Embryonic facial prominence (tissue), 1 donor: ENCODE measurements at regions not wholly inside any gene's neighbourhood (a gene's known extent, or its start where the extent isn't known, plus 50 kb on each side); places are given as distances from the start of the nearest gene placed in this dataset.

ENCODE experiments used
- DNase-seq: peaks from one replicate; pipeline ENCODE4 v3.0.0-alpha.2; 2016; ENCODE audit errors: extremely low spot score

GRCh38 chr4:53815281-53815680 is 224.0 kb upstream of the LNX1 start:
- DNase-seq: no peak

GRCh38 chr4:53813998-53814397 is 222.7 kb upstream of the LNX1 start:
- DNase-seq: no peak

DNA sequence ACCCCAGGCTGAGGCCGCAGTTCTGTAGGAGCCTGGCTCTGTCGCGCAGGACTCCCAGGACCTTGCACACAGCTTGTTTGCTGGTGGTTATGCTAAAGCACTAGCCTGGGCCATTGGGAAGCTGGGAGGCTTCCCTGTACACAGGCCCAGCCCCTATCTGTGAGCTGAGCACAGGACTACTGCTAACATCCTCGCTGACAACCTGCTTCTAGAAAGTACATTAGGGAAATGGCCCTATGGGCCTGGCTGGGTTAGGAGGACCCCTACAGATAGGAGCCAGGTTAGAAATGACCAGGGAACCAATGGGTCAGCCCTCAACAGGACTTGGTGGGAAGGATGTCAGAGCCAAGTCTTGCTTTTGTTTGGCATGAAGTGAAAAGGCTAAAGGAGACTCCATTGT is 219.4 kb upstream of the LNX1 start:
- no peak for DNase-seq

DNA sequence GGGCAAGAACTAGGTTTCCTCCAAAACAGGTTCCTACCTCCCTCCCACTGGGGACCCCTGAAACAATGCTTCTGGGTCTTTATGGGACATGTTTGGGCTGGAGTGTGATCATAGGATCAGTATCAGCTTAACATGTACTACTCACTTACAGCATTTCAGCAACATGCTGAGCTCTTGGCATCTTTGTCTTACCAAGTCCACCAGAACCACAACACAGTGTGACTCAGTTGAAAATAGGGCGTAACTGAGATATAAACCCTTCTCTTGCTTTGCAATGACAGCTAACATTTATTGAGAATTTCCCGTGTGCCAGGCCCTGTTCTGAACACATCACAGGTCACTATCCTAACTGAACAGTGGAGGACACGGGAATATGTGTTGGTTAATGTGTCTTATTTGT is 218.5 kb upstream of the LNX1 start:
- no peak for DNase-seq

DNA sequence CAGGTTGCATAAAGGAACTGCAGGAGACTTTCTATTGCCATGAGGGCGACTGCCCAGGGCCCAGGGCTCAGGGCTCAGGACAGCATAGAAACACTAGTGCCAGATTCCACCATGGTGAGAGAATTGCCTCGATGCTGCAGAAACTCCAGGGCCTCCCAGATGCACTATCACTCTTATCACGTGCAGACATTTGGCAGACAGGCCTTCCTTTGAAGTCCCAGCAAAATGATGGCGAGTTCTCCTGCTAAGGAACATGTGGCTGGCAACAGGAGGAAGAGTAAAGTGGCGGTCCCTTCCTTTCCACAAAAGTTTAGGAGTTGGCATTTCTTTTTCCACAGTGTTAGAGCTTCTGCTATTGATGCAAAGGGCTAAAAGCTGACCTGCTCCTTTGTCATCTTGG is 214.0 kb upstream of the LNX1 start:
- DNase-seq: no peak

DNA sequence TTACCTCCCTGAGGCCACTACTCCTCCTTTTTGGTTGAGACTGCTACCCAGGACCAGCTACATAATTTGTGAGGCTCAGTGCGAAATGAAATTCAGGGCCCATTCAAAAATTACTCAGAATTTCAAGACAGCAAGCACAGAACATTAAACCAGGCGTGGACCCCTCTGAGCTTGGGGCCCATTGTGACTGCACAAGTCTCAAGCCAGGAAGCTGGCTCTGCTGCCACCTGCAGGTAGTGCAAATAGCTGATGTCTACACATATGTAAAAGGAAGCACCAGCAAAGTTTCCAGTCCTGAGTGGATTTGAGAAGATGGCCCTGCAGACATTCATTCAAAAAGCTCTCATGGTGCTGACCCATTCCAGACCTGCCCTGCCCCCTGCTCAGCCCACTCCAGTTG is 213.4 kb upstream of the LNX1 start:
- DNase-seq: no peak

DNA sequence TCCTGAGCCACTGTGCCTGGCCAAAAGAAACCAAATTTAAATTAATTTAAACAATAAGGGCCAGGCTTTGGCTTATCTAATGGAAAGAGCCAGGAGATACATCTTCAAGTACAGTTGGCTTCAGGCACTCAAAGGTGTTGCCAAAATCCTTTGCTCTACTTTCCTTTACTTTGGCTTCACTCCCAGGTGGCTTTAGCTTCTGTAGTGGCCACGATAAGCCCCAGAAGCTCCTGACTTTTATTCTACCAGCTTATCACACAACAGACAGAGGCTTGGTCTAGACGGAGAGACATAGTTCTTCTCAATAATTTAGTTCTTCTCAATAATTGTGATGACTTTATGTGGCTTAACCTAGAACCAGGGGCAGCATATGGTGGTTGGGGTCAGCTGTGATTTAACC is 211.2 kb upstream of the LNX1 start:
- no peak for DNase-seq

DNA sequence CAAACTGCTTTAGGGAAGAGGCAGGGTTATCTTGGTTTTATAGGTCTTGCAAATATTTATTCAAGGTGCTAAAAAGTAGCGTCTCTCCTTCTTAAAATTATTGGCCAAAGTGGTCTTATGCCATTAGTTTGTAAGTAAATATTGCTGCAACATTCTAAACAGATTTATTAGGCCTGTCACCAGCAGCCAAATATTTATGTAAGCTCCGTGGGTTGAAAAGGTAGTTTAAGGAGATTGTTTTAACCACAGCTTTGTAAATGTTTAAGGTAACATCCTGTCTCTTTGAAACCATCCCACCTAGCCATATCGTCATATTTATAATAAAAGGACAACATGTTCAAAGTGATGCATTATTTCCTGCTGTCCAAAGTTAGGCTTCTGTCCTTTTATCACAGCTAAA is 210.1 kb upstream of the LNX1 start:
- DNase-seq: no peak

- no peak for DNase-seq
These were observed 209.5 kb upstream of the LNX1 start for GRCh38 chr4:53800741-53801140.

- DNase-seq: no peak
These were observed 201.8 kb upstream of the LNX1 start for GRCh38 chr4:53793096-53793495.

GRCh38 chr4:53790286-53790685 is 199.0 kb upstream of the LNX1 start:
- no peak for DNase-seq

DNA sequence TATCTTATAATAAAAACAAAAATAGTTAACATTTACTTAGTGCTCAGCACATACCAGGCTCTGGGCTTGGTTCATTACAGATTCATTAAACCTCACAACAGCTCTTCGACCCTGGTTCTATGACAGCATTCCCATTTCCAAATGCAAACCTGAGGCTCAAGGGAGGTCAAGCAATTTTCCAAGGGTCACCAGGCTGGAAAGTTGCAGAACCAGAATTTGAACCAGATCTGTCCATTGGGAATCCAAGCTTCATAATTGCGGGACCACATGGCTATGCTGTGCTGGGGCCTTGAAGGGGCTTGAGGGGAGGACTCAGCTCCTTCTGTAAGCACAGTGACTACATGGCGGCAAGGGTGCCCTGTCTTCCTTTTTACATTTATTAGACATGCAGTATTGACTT is 197.3 kb upstream of the LNX1 start:
- DNase-seq: no peak

GRCh38 chr4:53788011-53788410 is 196.7 kb upstream of the LNX1 start:
- DNase-seq: no peak

GRCh38 chr4:53786632-53787031 is 195.3 kb upstream of the LNX1 start:
- DNase-seq: no peak

- no peak for DNase-seq
These were observed 194.7 kb upstream of the LNX1 start for GRCh38 chr4:53785996-53786395.

- DNase-seq: no peak
These were observed 192.8 kb upstream of the LNX1 start for GRCh38 chr4:53784112-53784511.

DNA sequence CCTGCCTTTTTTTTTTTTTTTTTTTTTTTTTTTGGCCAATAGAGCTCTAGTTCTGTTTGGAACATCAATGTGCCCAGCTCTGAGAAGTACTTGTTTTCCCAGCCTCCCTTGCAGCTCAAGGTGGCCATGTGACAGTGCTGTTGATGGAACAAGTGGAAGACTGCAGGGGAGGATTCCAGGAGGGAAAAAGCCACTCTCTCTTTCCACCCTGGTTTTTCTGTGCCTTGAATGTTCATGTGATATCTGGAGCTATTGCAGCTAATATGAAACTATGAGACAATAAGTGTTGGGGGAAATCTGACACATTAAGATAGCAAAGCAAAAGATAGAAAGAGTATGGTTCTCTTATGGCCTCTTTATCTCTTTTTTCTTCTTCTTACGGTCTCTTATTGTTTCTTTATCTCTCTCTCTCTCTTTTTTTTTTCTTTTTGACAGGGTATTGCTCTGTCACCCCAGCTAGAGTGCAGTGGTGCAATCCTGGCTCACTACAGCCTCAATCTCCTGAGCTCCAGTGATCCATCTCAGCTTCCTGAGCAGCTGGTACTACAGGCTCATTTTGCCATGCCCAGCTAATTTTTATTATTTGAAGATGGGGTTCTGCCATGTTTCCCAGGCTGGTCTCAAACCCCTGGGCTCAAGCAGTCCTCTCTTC is 192.0 kb upstream of the LNX1 start:
- no peak for DNase-seq

DNA sequence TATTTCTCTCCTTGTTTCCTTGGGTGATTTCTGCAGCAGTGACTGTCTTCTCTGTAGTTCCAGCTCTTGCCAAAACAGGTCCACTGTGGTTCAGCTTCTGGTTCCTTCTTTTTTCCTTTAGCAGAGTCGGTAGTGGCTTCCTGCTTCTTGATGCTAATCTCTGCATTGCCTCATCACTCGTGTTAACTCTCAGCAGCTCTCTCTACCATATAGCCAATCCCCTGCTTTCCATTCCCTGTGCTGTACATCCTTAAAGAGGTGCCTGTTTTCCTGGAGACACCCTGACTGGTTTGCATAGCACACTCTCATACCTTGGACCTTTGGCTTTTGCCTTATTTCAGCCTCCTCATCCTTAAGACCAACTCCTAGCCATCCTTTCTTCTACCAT is 191.2 kb upstream of the LNX1 start:
- DNase-seq: no peak

- no peak for DNase-seq
These were observed 190.6 kb upstream of the LNX1 start for GRCh38 chr4:53781629-53782457.

DNA sequence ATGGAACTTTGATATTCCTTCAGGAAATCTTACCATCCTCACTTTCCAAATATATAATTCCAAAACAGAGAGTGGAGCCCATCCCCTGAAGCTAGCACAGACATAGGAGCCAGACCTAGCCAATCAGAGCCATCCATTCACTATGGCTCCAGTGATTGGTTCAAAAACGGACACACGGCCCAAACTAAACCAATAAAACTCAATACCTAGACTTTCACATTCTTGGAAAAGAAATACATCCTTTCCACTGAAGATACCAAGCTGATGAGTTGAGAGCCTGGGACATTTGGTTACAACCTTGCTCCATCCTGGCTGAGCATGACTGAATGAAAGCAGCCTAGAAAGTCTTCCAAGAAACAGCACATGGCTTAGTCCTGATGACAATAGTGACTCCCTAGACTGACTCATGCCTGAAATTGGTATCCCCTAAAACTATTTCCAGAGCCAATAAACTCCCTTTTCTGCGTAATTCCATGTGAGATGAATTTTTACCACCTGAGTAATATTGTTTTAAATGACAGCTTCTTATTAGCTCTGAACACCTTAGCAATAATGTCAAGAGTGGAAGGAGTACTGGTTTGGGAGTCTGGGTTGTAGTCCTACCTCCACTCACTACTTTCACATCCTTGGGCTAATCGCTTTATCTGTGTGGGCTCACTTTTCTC is 189.6 kb upstream of the LNX1 start:
- DNase-seq: no peak

GRCh38 chr4:53779025-53779424 is 187.7 kb upstream of the LNX1 start:
- no peak for DNase-seq

GRCh38 chr4:53778155-53778554 is 186.9 kb upstream of the LNX1 start:
- no peak for DNase-seq
